Kidney epithelial cell (primary cell): ENCODE measurements at regions not wholly inside any gene's neighbourhood (a gene's known extent, or its start where the extent isn't known, plus 50 kb on each side); places are given as distances from the start of the nearest gene placed in this dataset.

Experiments
- DNase-seq: peaks from one replicate; pipeline ENCODE4 v3.0.0-alpha.2; 2010; ENCODE audit warnings: low read depth
- H3K27me3 ChIP-seq: 2 replicates; pipeline ENCODE4 v1.6.0; 2011; ENCODE audit warnings: low read length; ENCODE audit not compliant: control insufficient read depth, insufficient read depth
- H3K36me3 ChIP-seq: 2 replicates; pipeline ENCODE4 v1.5.1; 2011; ENCODE audit warnings: low read length; ENCODE audit not compliant: control insufficient read depth, insufficient read depth
- H3K4me3 ChIP-seq: 2 replicates; pipeline ENCODE4 v1.5.1; 2011; ENCODE audit warnings: low read depth, mild to moderate bottlenecking, control low read depth, low read length
- CTCF ChIP-seq: IDR thresholded peaks from 2 replicates; pipeline ENCODE4 v1.5.1; 2011; ENCODE audit warnings: mild to moderate bottlenecking, moderate library complexity, low read length, control low read depth, inconsistent platforms; ENCODE audit not compliant: insufficient read depth, poor library complexity, severe bottlenecking

- TF ChIP-seq CTCF = no peak
- Histone ChIP-seq H3K27me3 (no peaks in the 10 kb centered on the region), H3K4me3 (no peak overlapping the region), H3K36me3 (no peaks in the 10 kb centered on the region)
- DNase-seq = no peak
Observed at GRCh38 chr7:156234666-156235494, 405.7 kb upstream of the RNF32 start.

- Histone ChIP-seq H3K27me3 (no peaks in the 10 kb centered on the region), H3K4me3 (no peak overlapping the region), H3K36me3 (no peaks in the 10 kb centered on the region)
- no peak for DNase-seq
- no peak for TF ChIP-seq CTCF
Observed at GRCh38 chr7:156234192-156234591, 406.4 kb upstream of the RNF32 start.

- no peaks in the 10 kb centered on the region for H3K36me3 ChIP-seq
- DNase-seq = no peak
- H3K27me3 ChIP-seq = no peaks in the 10 kb centered on the region
- no peak overlapping the region for H3K4me3 ChIP-seq
- TF ChIP-seq CTCF = no peak
Observed at GRCh38 chr7:156232931-156233705, 407.5 kb upstream of the RNF32 start.

- DNase-seq = no peak
- Histone ChIP-seq H3K27me3 (no peaks in the 10 kb centered on the region), H3K36me3 (no peaks in the 10 kb centered on the region), H3K4me3 (no peak overlapping the region)
- no peak for TF ChIP-seq CTCF
Observed at GRCh38 chr7:156230576-156230975, 410.0 kb upstream of the RNF32 start.

- H3K27me3 ChIP-seq = no peaks in the 10 kb centered on the region
- TF ChIP-seq CTCF = no peak
- no peak overlapping the region for H3K4me3 ChIP-seq
- no peaks in the 10 kb centered on the region for H3K36me3 ChIP-seq
- DNase-seq = no peak
Observed at GRCh38 chr7:156224833-156225225, 412.6 kb upstream of the SHH start.
